NB4 (cell line): ENCODE measurements at regions not wholly inside any gene's neighbourhood (a gene's known extent, or its start where the extent isn't known, plus 50 kb on each side); places are given as distances from the start of the nearest gene placed in this dataset.

Experiments
- CTCF ChIP-seq: IDR thresholded peaks from one replicate; pipeline ENCODE4 v1.5.1; 2012; ENCODE audit warnings: low read depth, low read length
- MAX ChIP-seq: IDR thresholded peaks from 2 replicates; pipeline ENCODE4 v1.6.1; 2011; ENCODE audit warnings: low read depth, low read length
- MYC ChIP-seq: IDR thresholded peaks from 2 replicates; pipeline ENCODE4 v1.6.1; 2011; ENCODE audit warnings: low read depth, low read length
- POLR2A ChIP-seq: IDR thresholded peaks from 2 replicates; pipeline ENCODE4 v1.6.1; 2011; ENCODE audit warnings: mild to moderate bottlenecking; ENCODE audit not compliant: insufficient read length; ENCODE audit errors: extremely low read depth

GRCh38 chr4:57312296-57312695, 202.1 kb upstream of the IGFBP7 start:
- no peak for TF ChIP-seq CTCF
- TF ChIP-seq POLR2A: no peak
- TF ChIP-seq MAX: no peak
- TF ChIP-seq MYC: no peak
